ENCODE measurements at regions not wholly inside any gene's neighbourhood (a gene's known extent, or its start where the extent isn't known, plus 50 kb on each side); places are given as distances from the start of the nearest gene placed in this dataset.

DNA sequence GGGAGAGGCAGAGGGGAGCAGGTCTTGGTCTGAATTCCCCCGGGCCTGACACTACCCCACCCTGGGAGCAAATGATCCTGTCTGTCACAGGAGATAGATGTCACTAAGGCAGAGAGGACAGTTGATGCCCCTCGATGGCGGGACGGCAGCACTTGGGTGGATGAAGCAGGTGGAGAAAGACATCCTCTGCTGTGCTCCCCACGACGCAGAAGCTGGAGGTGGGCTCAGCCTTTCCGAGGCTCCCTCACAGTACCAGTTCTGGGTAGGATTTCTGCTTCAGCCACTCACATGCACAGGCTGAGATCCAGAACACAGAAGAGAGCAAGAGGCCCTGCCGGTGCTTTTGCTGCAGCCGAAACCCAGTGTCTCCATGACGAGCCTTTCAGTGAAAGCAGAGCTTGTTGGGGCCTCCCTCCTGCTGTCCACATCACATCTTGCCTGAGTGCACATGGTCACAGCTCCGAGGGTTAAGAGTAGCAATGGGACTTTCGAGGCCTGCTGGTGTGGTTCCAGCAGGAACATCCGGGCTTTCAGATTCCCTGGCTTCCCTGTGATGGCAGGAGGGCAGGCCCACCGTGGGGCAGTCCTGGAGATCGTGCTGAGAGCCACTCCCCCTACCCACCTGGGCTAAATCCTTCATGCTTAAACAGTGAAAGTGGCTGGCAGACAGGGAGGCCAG lies 107.3 kb upstream of the PRR20G start:
- no peak for ATAC-seq

DNA sequence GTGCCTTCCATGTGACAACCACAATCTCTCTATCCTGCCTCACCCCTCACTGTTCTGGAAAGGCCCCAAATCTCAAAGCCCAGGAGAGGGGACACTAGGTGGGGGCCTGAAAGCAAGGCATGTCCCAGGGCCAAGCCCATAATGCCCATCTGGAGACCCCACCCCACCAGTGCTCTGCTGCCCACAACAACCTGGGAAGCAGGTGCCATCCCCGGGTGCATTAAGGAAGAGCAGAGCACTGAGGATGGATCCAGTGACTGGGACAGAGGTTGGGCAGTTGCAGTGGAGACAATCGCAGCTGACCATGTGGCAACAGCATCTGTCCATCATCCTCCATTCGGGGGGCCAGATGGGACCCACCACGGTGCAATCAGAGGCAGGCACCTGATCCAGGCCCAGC lies 106.2 kb upstream of the PRR20G start:
- no peak for ATAC-seq

DNA sequence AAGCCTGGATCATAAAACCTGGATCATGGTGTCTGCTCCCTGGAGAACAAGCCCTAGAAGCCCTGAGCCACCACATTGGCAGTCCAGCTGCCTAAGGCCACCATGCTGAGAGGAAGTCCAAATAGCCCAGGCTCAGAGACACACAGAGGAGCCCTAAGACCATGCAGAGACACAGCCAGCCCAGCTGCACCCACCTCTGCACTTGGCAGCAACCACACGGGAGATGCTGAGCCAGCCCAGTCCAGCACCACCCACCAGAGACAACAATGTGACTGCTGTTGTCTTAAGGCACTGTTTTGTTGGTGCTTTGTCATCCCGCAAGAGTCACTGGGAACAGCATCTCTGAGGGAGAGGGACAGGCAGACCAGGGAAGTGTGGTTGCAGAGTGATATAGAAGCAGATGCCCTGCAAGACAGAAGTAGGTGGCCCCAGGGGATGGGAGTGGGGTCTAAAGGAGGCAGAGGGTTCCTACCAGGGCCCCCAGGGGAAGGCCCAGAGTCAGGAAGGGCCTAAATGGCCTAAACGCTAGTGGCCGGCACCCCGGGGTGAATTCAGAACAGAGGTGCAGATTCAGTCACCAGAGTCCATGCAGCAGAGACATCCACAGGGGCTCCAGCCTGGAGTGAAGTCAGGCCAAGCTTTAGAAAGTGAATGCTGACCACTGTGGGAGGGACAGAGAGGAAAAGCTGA lies 105.4 kb upstream of the PRR20G start:
- ATAC-seq, result no peak

DNA sequence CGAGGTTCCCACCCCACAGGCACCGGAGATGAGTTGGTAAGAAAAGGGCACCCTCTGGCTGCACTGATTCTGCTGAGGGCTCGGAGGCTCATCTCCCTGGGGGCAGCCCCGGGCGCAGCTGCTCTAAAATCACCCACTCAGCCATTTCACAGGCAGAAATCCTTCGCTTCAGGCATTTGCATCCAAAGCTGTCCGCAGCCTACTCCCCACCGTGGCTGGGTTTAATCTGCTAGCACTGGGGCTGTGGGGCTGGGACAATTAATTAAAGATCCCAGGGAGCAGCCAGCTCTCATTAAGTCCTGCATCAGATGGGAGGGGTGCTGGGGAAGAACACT lies 104.3 kb upstream of the PRR20G start:
- ATAC-seq, result no peak

DNA sequence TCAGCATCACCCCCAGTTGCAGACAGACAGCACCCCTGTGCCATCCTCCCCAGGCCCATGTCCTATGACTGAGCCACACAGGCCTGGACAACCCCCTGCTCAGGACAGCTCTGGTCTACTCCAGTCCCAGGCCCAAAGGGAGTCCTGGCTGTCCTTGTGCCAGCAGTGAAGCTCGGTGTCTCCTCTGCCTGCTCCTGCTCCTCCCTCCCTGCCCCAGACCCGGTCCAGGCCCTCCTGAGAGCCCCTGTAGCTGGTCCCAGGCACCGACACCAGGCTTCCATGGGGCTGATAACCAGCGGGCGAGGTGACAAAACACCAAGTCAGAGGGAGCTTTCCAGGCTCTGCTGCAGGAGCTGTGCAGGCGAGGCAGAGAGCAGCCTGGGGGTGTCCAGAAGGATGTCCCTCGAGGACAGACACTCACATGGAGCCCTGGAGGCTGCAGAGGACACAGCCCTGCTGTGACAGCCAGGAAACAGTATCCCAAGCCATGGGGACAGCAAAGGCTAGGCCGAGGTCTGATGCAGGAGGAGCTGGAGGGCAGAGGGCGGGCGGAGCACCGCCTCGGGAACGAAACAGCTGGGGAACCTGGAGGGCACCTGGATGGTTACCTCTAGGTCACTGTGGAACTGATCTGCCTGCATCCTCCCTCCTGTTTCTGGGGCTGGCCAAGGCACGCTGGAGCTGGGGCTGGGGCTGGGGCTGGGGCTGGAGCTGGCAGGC lies 103.8 kb upstream of the PRR20G start:
- ATAC-seq, result no peak

DNA sequence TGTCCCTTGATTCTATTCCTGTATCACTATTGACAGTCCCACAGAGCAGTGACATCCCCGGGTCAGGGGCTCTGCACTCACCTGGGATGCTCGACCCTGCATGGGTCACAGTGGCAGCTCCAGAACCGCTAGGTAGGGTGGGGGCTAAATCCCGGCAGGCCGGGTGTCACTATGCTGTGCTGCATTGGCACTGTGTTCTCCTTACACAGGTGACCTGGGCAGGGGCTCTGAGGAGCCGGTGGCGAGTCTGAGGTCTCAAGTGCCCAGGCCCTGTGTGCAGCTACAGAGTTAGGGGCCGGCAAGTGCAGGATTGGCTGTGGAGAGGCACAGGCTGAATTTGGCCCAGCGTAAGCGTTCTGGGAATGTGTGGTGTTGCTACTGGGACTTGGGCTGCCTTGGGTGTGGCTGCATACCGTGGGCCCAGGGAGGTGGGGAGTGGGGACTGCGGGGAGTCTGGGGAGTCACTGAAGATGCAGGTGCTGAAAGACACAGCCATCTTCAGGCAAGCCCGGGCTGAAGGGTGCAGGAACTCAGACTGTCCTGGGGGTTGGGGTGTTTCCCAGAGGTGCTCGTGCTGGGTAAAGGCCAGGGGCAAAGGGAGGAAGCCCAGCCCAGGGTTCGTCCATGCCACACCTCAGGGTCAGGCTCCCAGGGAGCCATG lies 102.6 kb upstream of the PRR20G start:
- no peak for ATAC-seq

DNA sequence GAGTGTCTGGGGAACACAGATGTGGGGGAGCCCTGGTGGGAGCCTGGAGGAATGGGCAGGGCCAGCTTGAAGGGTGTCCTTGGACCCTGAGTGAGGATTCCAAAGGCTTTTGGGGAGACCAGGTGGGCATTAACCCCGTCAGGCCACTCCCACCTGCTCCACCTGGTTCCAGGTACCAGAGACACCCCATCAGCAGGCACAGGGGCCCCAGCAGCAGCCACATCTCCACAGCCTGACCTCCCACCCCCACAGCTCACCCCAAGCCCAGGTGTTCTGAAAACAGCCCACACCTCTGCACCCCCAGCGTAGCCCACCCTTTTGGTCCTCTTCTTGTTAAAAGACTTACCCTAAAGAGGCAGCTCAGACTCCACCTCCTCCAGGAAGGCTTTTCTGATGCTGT lies 102.1 kb upstream of the PRR20G start:
- ATAC-seq, result no peak

DNA sequence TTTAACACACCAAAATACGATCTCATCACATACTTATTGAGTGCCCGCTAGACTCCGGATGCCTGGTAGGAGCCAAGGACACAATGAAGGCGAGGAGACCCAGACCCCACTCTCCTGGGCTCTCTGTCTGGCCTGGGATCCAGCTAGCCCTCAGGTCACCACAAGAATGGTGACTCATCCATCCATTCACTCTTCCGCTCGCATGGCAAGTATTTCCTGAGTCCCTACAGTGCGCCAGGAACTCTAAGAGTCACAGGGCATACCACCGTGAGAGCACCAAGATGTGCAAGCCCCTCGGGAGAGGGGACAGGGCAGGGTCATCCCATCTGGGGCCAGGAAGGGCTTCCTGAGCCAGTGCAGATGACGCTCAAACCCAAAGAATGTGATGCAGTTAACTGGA lies 101.6 kb upstream of the PRR20G start:
- no peak for ATAC-seq

DNA sequence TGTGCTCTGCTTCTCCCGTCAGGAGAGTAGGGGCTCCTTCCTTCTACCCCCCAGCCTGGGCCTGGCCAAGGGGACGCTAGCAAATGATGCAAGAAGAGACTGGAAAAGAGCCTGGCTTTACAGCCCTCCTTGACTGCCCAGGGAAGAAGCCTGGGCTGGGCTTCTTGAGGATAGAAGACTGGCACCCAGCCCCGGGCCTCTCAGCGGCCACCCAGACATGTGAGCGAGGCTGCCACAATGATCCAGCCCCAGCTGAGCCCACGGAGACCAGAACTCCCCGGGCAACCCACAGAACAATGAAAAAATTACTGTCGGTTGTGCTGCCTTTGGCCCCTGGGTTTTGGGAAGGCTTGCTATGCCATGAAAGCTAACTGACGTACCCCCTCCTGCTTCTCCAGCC lies 100.6 kb upstream of the PRR20G start:
- ATAC-seq, result no peak

DNA sequence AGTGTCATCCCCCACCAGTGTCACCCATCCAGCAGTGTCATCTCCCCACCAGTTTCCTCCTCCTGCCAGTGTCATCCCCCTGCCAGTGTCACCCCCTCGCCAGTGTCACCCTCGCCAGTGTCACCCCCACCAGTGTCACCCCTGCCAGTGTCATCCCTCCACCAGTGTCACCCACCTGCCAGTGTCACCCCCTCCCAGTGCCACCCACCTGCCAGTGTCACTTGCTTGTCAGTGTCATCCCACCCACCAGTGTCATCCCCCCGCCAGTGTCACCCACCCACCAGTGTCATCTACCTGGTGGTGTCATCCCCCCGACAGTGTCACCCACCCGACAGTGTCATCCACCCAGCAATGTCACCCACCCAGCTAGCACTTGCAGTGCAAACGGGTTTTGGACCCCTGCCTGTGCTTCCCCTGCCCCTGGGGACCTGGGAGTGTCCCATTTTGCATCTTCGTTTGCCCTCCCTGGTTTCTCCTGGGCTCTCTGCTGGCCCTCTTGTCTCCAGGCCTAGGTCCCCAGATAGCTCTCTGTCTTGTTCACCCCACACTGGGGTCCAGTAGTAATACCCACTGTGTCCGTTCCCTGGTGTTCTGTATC lies 99.8 kb upstream of the PRR20G start:
- no peak for ATAC-seq

DNA sequence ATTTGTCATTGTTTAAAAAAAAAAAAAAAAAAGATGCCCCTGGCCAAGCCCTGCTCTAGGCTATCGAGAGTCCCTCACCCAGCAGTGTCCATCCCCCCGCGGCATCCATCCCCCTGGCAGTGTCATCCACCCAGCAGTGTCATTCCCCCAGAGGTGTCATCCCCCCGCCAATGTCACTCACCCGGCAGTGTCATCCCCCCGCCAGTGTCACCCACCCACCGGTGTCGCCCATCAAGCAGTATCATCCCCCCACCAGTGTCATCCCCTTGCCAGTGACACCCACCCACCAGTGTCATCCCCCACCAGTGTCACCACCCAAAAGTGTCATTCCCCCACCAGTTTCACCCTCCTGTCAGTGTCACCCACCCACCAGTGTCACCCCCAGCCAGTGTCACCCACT lies 99.3 kb upstream of the PRR20G start:
- ATAC-seq, result no peak

DNA sequence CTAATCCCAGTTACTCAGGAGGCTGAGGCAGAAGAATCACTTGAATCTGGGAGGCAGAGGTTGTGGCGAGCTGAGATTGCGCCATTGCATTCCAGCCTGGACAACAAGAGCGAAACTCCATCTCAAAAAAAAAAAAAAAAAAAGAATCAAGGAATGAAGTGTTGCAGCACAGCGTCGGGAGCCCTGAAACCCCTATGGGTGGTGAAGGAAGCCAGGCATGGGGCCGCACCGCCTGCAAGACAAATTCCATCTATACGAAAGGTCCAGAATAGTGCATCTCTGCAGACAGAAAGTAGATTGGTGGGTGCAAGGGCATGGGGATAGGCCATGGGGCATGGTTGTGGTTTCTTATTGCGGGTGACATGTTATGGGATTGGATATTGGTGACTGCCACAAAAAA lies 98.6 kb upstream of the PRR20G start:
- ATAC-seq, result no peak

DNA sequence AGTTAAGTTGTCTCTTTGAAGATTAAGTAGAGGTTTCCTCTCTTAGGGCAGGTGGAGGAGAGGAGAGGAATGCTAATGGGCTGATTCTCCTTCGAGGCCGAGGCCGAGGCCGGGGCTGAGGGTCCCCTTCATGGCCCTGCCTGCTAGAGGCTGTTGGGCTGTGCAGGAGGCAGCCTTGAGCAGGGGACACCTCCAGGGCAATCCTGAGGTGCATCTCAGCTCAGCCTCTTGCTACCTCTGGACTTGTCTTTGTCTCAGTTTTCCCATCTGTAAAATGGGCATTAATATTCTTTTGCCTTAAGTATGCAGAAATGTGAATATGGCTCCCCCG lies 97.7 kb upstream of the PRR20G start:
- ATAC-seq, result no peak

DNA sequence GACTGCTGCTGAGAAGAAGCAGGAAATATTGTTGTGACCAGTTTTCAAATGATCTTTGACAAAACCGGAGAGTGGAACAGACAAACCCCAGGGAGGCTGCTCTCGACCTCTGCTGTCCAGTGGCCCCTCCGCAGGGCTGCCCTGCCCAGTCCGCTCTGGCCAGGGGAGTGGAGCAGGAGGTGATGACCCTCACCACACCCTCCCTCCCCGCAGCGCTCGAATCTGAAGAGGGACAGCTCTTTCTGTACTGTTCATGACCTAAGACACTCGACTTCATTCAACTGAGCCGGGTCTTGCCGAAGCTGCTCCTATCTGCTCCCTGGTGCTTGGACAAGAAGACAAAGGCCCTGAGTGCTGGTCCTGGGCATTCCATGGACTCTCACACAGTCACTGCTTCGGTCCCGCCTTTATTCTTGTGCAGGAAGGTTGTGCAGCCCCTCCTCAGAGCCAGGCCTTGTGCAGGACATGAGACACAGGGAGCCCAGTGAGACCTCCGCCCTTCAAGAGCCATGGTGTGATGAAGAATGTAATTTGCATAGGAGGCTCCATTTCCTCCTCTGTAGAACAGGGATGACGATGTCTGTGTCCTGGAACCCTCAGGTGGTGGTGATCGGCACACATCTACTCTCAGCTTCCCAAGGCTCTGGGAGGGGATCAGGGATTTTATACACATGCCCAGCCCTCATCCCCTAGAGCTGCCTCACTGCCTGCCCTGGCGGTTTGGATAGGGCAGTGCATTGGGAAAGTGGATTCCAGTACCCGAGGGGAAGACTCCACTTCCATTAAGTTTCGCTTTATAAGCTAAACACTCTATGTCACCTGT lies 97.1 kb upstream of the PRR20G start:
- no peak for ATAC-seq

DNA sequence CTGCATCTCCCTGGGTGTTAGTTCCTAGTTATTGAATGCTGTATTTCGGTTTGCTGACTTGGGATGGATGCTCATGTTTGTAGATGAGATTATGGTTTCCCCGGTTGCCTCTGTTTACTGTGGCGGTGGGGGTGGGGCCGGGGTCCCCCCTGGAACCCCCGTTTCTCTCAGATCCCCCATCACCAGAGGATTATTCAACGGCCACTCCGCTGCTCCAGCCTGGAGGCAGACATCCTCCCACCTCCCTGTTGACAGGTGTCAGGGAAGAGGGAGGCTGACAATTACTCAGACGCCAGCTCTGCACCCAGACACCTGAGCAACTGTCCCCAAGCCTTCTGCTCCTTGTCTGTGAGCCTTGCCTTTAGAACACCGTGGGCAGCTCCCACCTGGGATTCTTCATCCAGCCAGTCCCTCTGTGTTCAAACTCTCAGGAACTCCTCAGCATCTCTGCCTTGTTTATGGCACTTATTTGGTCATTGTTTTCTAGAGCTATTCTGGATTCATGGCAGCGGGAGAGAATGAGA lies 95.9 kb upstream of the PRR20G start:
- ATAC-seq, result no peak

DNA sequence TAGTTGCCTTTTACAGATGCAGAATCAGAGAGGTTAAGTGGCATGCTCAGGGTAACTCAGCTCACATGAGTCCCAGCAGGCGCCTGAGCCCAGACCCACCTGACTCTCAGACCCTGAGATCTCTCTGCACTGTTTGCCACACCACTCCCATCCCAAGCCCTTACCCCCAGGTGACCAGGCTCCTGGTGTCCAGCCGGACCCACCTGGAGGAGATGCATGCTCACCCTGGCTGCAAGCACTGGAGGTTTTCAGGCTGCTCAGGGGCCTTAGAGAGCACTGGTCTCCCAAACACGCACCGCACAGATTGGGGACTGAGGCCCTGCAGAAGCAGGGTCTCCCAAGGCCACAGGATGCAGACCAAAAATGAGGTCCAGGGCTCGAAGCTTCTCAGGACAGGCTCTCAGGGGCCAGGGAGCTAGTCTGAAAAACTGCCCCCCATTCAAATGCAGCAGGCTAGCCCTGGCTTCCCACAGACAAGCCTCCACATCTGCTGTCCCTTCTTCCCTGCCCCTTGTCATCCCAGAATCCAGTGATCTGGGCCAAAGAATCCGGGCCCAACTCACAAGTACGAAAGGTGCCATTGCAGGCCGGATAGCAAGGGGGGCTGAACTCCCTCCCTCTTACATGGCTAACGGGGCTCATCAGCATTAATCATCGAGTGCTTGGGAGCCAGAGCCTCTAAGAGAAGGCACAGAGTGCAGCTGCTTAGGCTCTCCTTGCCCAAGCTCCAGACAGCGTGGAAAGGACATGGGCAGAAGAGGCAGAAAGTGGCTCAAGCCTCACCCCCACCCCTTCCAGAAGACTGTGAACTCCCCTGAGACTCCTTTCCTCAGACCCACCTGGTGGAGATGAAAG lies 90.2 kb upstream of the PRR20G start:
- no peak for ATAC-seq

DNA sequence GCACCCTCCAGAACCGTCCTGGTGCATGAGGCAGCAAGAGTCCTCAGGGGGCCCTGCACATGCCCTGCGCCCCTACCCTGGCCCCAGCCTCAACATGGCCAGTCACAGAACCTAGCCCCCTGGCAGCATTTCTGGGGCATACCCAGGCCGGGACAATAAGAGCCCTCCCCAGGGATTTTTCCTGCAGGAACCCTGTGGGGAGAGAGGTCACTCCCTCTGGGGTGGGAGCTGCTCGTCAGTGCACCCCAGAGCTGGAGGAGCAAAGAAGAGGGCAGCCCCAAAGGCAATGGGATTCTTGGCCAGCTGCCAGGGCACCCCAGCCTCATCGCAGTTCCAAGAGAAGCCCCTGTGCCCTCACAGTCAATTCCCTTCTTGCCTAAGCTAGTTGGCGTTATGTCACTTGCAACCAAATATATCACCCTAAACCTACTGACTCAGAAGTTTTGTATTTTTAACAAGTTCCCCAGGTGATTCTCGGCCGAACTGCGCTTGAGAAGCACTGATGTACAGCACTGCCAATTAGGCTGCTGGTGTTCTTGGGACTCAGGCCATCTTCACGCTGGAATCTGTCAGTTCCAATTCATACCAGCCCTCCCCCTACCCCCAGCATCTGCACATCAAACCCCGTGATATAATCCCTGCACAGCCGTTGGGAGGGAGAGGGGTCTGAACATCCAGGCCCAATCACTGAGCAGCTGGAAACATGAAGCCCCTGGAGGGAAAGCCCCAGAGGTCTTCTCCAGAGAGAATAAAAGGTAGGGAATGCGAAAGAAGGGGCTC lies 87.5 kb upstream of the PRR20G start:
- ATAC-seq, result no peak

DNA sequence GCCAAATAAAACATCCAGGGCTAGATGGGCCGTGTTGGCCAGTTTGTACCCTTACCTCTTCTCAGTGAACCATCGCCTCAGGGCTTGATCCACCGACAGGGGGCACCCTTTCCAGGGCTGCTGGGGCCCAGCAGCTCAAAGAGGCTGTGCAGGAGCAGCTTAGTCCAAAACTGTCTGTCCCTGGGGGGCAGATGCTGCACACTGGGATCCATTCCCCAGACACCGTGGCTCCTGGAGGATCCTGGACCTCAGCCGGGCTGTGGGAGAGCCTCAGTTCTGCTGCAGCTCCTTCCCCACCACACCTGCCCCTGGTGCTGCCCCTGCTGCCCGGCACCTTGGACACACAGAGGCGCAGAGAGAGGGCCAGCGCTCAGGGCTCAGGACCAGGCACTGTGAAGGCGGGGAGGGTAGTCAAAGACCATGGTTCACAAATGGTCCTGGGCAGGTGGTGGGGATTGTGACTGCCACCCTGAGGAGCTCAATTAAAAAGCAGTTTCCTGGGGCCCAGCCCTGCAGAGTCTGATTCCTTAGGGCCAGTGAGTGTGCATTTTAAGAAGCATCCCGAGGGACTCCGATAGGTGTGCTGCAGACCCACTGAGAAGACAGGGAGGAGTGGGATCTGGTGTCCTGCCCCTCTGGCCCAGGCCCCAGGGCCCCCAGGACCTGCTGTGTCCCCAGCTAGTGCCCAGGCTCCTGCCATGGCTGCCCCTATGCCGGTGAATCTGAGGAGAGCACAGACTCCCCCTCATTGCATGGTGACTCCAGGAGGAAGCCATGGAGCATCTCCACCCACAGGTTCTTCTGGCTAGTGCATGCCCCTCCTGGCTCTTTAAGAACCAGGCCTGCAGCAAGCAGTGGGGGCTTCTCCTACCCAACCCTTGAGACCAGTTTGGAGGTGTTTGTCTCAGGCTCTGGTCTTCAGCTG lies 86.5 kb upstream of the PRR20G start:
- no peak for ATAC-seq

DNA sequence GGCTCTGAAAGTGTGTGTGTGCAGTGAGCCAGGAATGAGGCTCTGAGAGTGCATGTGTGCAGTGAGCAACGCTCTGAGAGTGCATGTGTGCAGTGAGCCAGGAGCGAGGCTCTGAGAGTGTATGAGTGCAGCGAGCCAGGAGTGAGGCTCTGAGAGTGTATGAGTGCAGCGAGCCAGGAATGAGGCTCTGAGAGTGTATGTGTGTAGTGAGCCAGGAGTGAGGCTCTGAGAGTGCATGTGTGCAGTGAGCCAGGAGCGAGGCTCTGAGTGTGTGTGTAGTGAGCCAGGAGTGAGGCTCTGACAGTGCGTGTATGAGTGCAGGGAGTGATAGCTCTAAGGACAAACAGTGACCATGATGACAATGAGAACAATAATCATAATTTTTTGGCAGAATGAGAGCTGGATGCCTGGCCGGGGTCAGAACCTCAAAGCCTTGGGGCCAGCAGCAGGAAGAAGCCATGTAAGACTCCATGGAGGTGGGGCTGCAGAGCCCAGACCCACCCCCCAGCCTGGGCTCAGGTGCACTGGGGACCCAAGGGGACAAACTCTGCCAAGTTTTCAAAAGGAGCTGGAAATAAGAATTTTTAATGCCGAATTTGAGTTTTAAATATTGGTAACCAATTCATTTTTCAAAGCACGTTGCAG lies 85.7 kb upstream of the PRR20G start:
- ATAC-seq, result no peak

Data from esophagus mucosa (tissue), 1 donor.